Colonic mucosa (tissue), 4 donors: ENCODE measurements at regions not wholly inside any gene's neighbourhood (a gene's known extent, or its start where the extent isn't known, plus 50 kb on each side); places are given as distances from the start of the nearest gene placed in this dataset.
"Not testable (repeated sequence)": the region's sequence is repeated elsewhere in the genome, so short reads cannot be mapped to it uniquely, and the experiment has no call there.

Experiments
- DNase-seq: peaks from one replicate; pipeline ENCODE4 v3.0.0-alpha.2; 2020
- H3K27ac ChIP-seq: fragments of 200-600 bp; one replicate; pipeline ENCODE4 v1.8.0; 2021
- H3K27me3 ChIP-seq: fragments of 200-600 bp; one replicate; pipeline ENCODE4 v1.8.0; 2021
- H3K36me3 ChIP-seq: fragments of 200-600 bp; one replicate; pipeline ENCODE4 v1.8.0; 2021
- H3K4me1 ChIP-seq: fragments of 200-600 bp; one replicate; pipeline ENCODE4 v1.8.0; 2021; ENCODE audit warnings: mild to moderate bottlenecking
- H3K4me3 ChIP-seq: fragments of 200-600 bp; one replicate; pipeline ENCODE4 v1.8.0; 2021
- H3K9ac ChIP-seq, 2 donors: one replicate each; pipeline ENCODE4 v1.7.0; 2013; ENCODE audit warnings: control low read depth in 2 of 2, low read depth in 2 of 2, low read length in 2 of 2
- H3K9me3 ChIP-seq: fragments of 200-600 bp; one replicate; pipeline ENCODE4 v1.8.0; 2021
- intact Hi-C: fragments of 100-400 bp; cut with DNase I; formaldehyde crosslinking; loops from one replicate; pipeline ENCODE4 v1.14.1; 2022
- TF ChIP-seq, protein P1 (sequence below): fragments of 200-600 bp; IDR thresholded peaks from one replicate; pipeline ENCODE4 v1.8.0; 2022; ENCODE audit warnings: antibody characterized with exemption, mild to moderate bottlenecking
- donor health status: healthy.
- donor health status: DM: no; HTN: no; CAD: no.
- donor health status: DM: no; HTN: no; CAD: no.

DNA sequence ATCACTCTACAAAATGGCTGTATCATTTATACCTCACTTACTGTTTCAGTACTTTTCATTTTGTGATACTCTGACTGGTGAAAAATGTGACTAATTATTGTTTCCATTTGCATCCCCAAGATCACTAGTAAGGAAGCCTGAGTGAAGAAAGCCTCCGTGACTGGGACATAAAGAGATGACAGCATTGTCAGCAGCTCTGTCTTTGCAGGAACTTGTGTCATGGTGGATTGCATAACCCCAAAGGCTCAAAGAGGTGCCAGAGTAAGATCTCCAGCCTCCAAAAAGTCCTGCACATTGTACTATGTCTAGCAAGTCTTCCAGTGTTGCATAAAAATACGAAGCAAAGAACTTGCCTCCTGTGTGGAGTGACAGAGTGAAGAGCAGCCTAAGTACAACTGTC, 187.5 kb upstream of the CRIM1 start:
- H3K4me1 ChIP-seq = no peaks in the 10 kb centered on the region
- intact Hi-C loops = no loop called here
- TF ChIP-seq, protein P1, sequence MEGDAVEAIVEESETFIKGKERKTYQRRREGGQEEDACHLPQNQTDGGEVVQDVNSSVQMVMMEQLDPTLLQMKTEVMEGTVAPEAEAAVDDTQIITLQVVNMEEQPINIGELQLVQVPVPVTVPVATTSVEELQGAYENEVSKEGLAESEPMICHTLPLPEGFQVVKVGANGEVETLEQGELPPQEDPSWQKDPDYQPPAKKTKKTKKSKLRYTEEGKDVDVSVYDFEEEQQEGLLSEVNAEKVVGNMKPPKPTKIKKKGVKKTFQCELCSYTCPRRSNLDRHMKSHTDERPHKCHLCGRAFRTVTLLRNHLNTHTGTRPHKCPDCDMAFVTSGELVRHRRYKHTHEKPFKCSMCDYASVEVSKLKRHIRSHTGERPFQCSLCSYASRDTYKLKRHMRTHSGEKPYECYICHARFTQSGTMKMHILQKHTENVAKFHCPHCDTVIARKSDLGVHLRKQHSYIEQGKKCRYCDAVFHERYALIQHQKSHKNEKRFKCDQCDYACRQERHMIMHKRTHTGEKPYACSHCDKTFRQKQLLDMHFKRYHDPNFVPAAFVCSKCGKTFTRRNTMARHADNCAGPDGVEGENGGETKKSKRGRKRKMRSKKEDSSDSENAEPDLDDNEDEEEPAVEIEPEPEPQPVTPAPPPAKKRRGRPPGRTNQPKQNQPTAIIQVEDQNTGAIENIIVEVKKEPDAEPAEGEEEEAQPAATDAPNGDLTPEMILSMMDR = no peak

DNA sequence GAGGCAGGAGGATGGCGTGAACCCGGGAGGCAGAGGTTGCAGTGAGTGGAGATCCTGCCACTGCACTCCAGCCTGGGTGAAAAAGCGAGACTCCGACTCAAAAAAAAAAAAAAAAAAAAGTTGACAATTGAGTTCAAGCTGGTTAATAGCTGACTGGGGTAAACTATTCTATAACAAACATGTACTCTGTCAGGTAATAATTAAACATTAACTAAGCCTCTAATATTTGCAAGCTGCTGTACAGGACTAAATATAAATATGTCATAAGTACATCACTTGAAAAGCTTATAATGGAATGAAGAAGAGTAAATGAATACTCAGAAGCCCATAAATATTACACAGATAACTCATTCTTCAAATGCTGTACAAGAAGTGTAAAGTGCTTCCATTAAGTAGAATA, 190.4 kb upstream of the CRIM1 start:
- H3K4me1 ChIP-seq = no peaks in the 10 kb centered on the region

More for the DNA sequence above, 187.5 kb upstream of the CRIM1 start:
- no peak for DNase-seq
- H3K9ac ChIP-seq = no peak overlapping the region
- no peak overlapping the region for H3K4me3 ChIP-seq
- H3K9me3 ChIP-seq = no peaks in the 10 kb centered on the region
- no peaks in the 10 kb centered on the region for H3K27me3 ChIP-seq
- H3K36me3 ChIP-seq = no peaks in the 10 kb centered on the region
- H3K27ac ChIP-seq = no peak overlapping the region

DNA sequence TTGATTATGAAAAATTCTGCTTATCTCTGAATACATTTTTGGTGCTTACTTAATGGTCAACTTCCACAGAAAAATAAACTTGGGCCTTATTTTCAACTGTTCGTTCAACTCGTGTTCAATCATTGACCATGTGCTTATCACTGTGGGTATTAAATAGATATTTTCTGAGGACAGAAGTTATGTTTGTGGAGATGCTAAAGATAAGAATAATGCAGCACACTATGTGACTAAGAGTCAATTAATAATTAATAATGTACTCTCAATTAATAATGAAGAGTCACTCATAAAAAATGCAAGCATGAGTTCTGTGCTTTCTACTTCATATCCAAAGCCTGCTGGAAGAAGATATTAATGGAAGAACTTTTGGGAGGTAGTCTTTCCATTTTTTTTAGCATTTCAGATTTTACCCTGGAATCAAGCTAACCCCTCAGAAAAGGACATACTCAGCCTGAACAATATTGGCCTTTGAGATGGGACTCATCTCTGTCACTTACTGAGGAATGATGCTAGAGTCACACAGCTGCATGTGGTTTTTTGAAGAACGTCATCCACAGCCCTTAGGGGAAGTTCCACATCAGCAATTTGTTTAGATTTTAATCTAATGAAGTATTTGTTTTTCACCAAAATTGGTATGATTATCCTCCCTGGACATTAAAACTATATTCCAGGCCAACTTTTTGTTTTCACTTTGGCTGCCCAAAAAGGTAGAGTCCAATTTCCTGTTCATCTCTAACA, 191.9 kb upstream of the CRIM1 start:
- H3K27ac ChIP-seq = no peak overlapping the region
- no peaks in the 10 kb centered on the region for H3K9me3 ChIP-seq
- H3K4me3 ChIP-seq = no peak overlapping the region
- TF ChIP-seq, protein P1 = no peak
- no peaks in the 10 kb centered on the region for H3K4me1 ChIP-seq
- intact Hi-C loops = no loop called here
- no peaks in the 10 kb centered on the region for H3K27me3 ChIP-seq
- H3K36me3 ChIP-seq = no peaks in the 10 kb centered on the region
- H3K9ac ChIP-seq = no peak overlapping the region
- no peak for DNase-seq

More for the DNA sequence above, 190.4 kb upstream of the CRIM1 start:
- H3K4me3 ChIP-seq = no peak overlapping the region
- intact Hi-C loops = no loop called here
- H3K27ac ChIP-seq = no peak overlapping the region
- no peak for DNase-seq
- H3K36me3 ChIP-seq = no peaks in the 10 kb centered on the region
- no peaks in the 10 kb centered on the region for H3K9me3 ChIP-seq
- H3K9ac ChIP-seq = no peak overlapping the region
- TF ChIP-seq, protein P1 = no peak
- no peaks in the 10 kb centered on the region for H3K27me3 ChIP-seq

GRCh38 chr2:36157093-36157492, 198.5 kb upstream of the CRIM1 start:
- DNase-seq, H3K27ac ChIP-seq, H3K4me1 ChIP-seq, H3K4me3 ChIP-seq, H3K9ac ChIP-seq, intact Hi-C loops, H3K36me3 ChIP-seq, H3K9me3 ChIP-seq, H3K27me3 ChIP-seq: not testable (repeated sequence)

DNA sequence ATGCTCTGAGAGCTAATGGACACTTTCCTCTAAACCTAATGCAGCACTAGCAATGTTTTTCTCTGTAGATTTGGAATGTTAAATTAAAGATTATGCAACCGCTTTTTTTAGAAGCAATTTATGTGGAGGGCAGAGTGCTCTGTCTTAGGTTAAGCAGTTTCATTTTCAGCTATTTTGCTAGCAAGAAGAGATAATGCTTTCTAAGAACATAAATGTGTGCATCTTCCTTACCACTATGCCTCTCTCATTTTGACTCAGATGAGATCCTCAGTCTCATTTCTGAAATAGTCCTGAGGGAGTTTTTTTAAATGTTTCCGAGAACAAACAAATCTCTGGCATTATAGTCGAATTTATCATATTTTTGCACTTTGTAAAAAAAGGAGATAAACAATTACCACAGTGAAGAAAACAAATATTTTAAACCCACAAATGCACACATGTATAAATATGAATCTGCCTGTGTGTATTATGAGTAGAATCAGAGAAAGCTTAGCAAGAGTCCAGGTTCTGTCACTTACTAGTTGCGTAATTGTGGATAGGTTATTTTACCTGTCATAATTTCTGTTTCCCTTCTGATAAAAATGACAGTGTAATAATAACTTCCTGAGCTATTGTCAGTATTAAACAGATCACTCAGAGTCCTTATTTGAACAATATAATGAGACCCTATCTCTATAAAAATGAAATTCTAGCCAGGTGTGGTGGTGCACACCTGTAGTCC, 207.7 kb upstream of the CRIM1 start:
- H3K9me3 ChIP-seq = no peaks in the 10 kb centered on the region
- H3K9ac ChIP-seq = no peak overlapping the region
- TF ChIP-seq, protein P1 = no peak
- no peaks in the 10 kb centered on the region for H3K27me3 ChIP-seq
- intact Hi-C loops = no loop called here
- DNase-seq = no peak
- H3K27ac ChIP-seq = no peak overlapping the region
- H3K36me3 ChIP-seq = no peaks in the 10 kb centered on the region
- H3K4me1 ChIP-seq = no peaks in the 10 kb centered on the region
- no peak overlapping the region for H3K4me3 ChIP-seq

- Histone ChIP-seq H3K27ac (no peak overlapping the region), H3K4me3 (no peak overlapping the region), H3K9ac (no peak overlapping the region), H3K4me1 (no peaks in the 10 kb centered on the region), H3K36me3 (no peaks in the 10 kb centered on the region), H3K27me3 (no peaks in the 10 kb centered on the region), H3K9me3 (no peaks in the 10 kb centered on the region)
- TF ChIP-seq, protein P1 = no peak
- DNase-seq = no peak
- intact Hi-C loops = no loop called here
Measured at GRCh38 chr2:36146765-36147164, 208.8 kb upstream of the CRIM1 start.
